ENCODE measurements at regions not wholly inside any gene's neighbourhood (a gene's known extent, or its start where the extent isn't known, plus 50 kb on each side); places are given as distances from the start of the nearest gene placed in this dataset.

DNA sequence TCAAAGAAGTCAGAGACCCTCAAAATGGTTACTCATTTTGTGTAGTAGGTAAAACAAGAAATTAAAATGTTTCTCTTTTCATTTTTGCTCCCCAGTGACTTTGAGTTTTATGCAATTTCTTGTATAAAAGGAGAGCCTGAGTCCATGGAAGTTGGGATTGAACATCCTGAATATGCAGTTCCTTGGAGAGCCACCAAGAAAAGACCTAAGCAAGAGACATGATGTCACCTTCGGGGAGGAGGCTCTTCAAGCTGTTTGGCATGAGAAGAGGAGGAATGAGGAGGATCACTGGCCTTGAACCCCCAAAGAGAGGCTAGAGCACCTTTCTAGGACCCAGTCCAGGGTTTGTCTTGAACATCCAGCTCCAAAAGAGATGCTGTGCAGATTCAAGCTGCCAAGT is 62.3 kb upstream of the CALM2 start:
- DNase-seq (ENCODE audit: low read depth in 2 of 2, low spot score in 1 of 2), result no peak

DNA sequence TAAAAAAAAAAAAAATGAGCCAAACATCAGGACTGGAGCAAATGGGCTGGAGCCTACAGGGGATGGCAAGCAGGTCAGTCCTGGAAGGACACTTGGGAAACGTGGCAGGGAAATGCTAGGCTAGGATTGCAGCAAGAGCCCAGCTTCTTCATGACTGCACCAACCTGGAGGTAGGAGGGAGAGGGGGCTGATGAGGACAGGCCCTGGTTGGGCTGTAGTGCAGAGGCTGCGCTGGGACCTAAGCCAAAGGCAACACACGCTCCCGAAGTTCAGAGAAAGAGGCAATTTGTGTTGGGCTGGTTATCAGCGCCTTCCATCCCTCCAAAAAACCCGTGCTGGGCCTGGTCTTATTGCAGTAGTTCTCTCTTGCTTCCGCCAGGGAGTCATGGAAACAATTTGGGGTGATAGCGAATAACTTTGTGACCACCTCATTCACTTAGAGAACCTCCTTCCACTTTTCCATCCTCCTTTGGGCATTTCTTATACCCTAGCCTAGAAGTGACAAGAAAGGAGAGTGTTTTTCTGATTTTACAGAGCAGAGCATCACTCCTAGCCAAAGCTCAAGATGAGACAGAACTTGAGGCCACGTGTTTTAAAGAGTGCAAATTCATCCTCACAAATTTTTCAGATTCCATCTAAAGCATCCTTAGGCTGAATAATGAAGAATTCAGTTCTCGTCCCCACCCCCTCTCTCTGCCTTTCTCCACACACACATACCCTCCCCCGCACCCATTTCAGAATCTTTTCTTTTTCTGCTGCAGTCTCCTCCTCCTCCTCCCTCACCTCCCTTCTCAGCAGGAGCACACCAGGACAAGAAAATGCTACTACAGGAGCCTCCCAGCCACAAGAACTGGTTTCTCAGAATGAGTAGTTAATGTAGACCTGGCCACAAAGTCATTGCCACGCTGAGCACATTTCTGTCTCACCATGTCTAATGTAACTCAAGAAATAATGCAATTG is 61.3 kb upstream of the CALM2 start:
- no peak for DNase-seq (ENCODE audit: low read depth in 2 of 2, low spot score in 1 of 2)

DNA sequence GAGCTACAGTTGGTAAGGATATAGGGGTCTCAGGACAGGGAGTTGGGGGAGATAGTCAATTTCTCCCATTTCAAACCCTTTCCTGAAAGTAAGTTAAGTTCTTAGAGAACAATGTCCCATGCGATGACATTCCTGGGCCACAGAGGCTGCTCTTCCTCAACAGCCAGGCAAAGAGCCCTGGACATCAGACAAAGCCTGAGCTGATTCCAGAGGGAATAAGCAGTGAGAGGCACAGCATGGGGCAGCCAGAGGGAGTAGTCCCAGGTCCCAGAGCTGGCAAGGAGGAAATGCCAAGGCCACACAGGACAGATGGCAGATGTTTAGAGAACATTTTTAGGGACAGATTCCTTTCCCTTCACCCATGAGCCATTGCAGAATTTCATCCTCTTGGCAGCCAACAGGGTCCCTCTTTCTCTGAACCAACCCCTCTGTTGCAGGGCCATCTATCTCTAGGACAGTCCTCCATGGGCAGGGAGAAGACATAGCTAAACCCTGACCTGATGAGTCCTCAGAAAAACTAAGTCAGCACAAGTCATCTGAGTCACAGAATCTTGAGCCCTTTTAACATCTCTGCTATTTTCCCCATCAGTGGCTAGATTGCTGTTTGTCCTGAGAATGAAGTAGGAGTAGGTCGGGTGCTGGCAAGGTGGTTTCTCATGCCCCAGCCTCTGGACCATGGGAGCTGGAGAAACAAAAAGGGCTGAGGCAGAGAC is 60.3 kb upstream of the CALM2 start:
- DNase-seq (ENCODE audit: low read depth in 2 of 2, low spot score in 1 of 2), result no peak

DNA sequence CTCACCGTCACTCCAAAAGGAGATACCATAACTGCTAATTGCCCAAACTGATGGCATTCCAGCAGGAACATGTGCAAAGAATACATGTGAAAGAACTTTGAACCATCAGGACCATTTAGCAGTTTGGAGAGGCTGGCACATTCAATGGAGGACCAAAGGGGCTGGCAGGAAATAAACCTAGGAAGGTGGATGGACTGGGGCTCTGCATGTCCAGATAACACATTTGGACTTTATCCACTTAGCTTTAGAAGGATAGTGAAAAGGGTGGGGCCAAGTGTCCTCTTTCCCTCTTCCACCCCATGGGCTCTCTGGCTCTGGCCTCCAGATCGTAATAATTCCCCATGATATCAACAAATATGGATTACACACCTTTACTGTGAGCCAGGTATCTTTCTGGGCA is 58.8 kb upstream of the CALM2 start:
- no peak for DNase-seq (ENCODE audit: low read depth in 2 of 2, low spot score in 1 of 2)

DNA sequence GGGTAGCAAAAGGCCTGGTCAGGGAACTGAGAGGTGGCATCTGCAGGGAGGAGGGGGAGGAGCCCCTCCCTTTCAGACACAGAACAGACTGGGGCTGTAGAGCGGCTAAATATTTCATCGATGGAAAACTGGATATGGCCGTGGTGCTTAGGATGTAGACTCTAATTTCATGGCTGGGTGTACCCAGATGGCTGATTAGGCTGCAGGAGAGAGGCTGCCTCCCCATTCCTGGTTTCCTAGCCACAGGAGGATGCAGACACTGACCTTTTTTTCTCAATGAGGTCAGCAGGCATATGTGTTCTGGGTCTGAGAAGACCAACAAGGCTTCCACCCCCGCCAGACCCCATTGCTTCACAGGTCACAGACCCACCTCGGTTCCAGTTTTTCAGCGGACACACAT is 58.1 kb upstream of the CALM2 start:
- no peak for DNase-seq (ENCODE audit: low read depth in 2 of 2, low spot score in 1 of 2)

DNA sequence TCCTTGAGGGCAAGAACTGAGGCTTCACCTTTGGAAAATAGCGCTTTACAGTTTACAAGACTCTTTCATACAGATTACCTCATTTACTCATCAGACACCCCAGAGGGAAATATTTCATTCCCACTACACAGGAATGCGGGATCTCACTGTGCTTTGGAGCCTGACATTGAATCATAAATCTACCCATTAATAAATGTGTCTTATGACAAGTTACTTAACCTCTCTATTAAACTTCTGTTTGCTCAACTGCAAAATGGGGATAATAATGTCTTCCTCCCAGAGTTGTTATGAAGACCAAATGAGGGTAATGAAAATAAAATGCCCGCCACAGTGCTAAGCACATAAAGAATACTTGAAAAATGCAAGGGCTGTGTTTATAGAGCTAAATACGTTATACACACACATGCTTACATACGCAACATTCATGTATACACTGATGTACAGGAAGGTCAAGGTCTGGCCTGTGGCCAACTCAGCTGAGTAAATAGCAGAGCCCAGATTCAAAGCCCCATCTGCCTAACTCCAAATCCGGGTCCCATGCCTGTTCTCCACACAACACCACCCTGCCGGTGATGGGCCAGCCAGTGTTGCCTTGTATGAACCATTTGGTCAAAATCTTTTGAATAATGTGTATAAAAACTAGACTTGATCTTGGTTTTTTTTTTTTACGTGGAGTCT is 56.6 kb upstream of the CALM2 start:
- no peak for DNase-seq (ENCODE audit: low read depth in 2 of 2, low spot score in 1 of 2)

DNA sequence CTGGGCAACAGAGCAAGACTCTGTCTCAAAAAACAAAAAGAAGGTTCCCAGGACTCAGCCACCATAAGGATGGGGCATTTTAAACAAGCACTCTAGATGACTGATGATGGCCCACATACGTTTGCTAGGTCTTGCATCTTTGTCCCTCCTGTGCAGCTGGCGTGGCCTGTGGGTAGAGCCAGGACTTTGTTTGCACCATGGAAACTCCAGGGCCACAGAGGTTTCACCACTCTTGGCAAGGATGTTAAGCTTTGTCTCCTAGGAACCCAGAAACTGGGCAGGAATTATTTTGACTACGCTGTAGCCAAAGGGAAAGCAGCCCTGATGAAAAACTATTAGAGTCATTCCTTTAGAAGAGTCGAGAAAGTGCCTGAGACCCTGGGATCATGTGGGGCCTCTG is 54.1 kb upstream of the CALM2 start:
- no peak for DNase-seq (ENCODE audit: low read depth in 2 of 2, low spot score in 1 of 2)

DNA sequence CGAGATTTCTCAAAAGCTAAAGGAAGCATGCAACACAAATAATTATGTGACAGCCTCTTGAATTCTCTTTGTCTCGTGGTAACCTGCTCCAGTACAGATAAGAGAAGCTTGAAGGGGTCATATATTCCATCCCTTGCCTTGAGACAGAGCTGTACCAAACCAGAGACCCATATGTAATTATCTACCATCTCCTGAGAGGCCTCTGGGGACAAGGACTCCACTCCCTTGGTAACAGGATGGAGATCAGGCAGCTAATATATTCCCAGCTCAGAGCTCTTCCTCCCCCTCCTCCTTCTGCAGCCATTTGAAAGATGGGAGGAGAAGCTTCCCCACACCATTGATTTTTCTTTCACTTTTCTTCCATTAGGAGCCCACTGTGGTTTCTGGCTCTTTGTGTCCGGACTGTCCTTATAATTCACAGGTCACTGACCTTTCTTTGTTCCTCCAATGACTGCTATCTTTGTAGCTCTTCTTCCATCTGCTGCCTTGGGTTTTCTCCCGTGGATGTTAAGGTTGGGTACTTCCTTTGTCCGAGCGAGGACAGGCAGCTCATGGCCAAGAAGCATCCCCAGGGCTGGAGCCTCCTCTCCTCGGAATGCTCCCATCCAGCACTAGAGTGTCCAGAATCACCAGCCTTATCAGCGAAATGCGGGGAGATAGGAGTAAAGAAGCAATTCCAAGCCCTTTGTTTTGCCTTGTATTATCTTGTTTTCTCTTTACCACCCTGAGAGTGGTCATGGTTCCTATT is 51.4 kb upstream of the CALM2 start:
- no peak for DNase-seq (ENCODE audit: low read depth in 2 of 2, low spot score in 1 of 2)

DNA sequence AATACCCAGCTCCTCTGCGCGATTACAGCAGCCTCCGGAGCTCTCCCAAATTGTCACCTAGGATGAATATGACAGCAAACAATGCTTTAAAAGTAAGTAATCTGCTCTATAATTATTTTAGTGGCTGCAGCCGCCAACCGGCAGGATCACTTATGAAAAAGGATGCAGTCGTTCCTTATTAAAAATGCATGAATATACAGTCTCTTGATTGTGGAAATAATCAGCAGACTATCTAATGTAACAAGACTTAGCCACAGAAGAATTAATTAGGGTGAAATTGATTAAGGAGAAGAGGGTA is 50.6 kb upstream of the CALM2 start:
- DNase-seq (ENCODE audit: low read depth in 2 of 2, low spot score in 1 of 2), result no peak

DNA sequence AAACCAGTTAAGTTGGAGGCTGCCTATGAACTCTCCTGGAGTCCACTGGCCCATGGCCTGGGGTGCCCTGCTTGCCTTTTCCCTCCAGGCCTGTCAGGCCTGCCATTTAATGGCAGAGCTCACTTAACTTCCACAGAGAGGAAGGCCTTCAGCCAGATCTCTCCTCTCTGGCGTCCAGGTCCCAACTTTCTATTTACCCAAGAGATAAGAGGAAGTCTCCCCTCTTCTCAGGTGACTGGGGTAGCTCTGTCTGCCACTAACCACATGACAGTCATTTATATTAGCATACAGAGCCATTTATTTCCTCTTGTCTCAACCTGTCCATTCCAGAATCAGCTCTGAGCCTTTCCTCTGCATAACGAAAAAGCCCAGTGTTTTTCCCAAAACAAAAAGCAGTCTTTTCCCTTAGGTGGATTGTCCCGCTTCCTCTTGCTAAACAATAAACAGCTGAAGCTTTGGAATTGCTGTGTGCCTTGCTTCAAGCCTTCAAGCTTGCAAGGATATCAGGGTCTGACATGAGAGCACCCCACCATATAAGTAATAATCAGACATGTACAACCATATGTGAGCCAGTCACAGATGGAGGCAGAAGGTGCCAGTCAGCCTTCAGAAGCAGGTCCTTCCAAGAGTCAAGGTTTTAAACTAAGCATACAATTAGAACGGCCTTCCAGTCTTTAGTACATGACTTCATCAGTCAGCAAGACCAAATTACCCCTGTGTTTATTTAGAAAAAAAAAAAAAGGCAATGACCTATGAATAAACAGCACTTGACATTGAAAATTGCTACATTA is 50.0 kb upstream of the CALM2 start:
- no peak for DNase-seq (ENCODE audit: low read depth in 2 of 2, low spot score in 1 of 2)
